Cardiac septum (tissue), 1 donor: ENCODE measurements at regions not wholly inside any gene's neighbourhood (a gene's known extent, or its start where the extent isn't known, plus 50 kb on each side); places are given as distances from the start of the nearest gene placed in this dataset.

Experiments used
- DNase-seq: peaks from one replicate; pipeline ENCODE4 v3.0.0-alpha.2; 2020; ENCODE audit warnings: low spot score
- intact Hi-C: fragments of 100-400 bp; cut with DNase I; formaldehyde crosslinking; loops from one replicate; pipeline ENCODE4 v1.14.0; 2022
- donor health status: DM: no; HTN: no; CAD: no.

- no peak for DNase-seq
- intact Hi-C loops, result no loop called here
Observed at GRCh38 chr14:44166611-44167010, 340.5 kb downstream of the FSCB start.

GRCh38 chr14:44165936-44166335 lies 341.1 kb downstream of the FSCB start:
- intact Hi-C loops, result no loop called here
- DNase-seq, result no peak

- intact Hi-C loops, result no loop called here
- no peak for DNase-seq
Observed at GRCh38 chr14:44165286-44165685, 341.8 kb downstream of the FSCB start.

- DNase-seq, result no peak
- intact Hi-C loops, result no loop called here
Observed at GRCh38 chr14:44163946-44164345, 343.1 kb downstream of the FSCB start.

GRCh38 chr14:44162197-44162596 lies 344.9 kb downstream of the FSCB start:
- intact Hi-C loops, result no loop called here

GRCh38 chr14:44154874-44155273 lies 352.2 kb downstream of the FSCB start:
- intact Hi-C loops, result no loop called here
- no peak for DNase-seq

More at GRCh38 chr14:44162197-44162596, 344.9 kb downstream of the FSCB start:
- no peak for DNase-seq

- no peak for DNase-seq
- intact Hi-C loops, result no loop called here
Observed at GRCh38 chr14:44154446-44154845, 352.6 kb downstream of the FSCB start.

- intact Hi-C loops, result no loop called here
- no peak for DNase-seq
Observed at GRCh38 chr14:44151130-44151820, 355.8 kb downstream of the FSCB start.

- intact Hi-C loops, result no loop called here
Observed at GRCh38 chr14:44149597-44149996, 357.5 kb downstream of the FSCB start.

GRCh38 chr14:44142006-44142405 lies 365.1 kb downstream of the FSCB start:
- DNase-seq, result no peak
- intact Hi-C loops, result no loop called here

More at GRCh38 chr14:44149597-44149996, 357.5 kb downstream of the FSCB start:
- DNase-seq, result no peak

- DNase-seq, result no peak
- intact Hi-C loops, result no loop called here
Observed at GRCh38 chr14:44135972-44136371, 371.1 kb downstream of the FSCB start.

GRCh38 chr14:44131861-44132260 lies 375.2 kb downstream of the FSCB start:
- intact Hi-C loops, result no loop called here
- DNase-seq, result no peak

- intact Hi-C loops, result no loop called here
Observed at GRCh38 chr14:44113769-44114730, 393.0 kb downstream of the FSCB start.

GRCh38 chr14:44112774-44113460 lies 394.2 kb downstream of the FSCB start:
- no peak for DNase-seq
- intact Hi-C loops, result no loop called here

More at GRCh38 chr14:44113769-44114730, 393.0 kb downstream of the FSCB start:
- DNase-seq, result no peak

- no peak for DNase-seq
- intact Hi-C loops, result no loop called here
Observed at GRCh38 chr14:44109036-44109435, 398.0 kb downstream of the FSCB start.

GRCh38 chr14:44108601-44109000 lies 398.5 kb downstream of the FSCB start:
- no peak for DNase-seq
- intact Hi-C loops, result no loop called here

- no peak for DNase-seq
- intact Hi-C loops, result no loop called here
Observed at GRCh38 chr14:44107156-44107555, 399.9 kb downstream of the FSCB start.

- intact Hi-C loops, result no loop called here
- no peak for DNase-seq
Observed at GRCh38 chr14:44099743-44100488, 407.2 kb downstream of the FSCB start.

- intact Hi-C loops, result no loop called here
- DNase-seq, result no peak
Observed at GRCh38 chr14:44081146-44081545, 425.9 kb downstream of the FSCB start.
